SK-MEL-5 (cell line): ENCODE measurements at regions not wholly inside any gene's neighbourhood (a gene's known extent, or its start where the extent isn't known, plus 50 kb on each side); places are given as distances from the start of the nearest gene placed in this dataset.
"Not testable (repeated sequence)": the region's sequence is repeated elsewhere in the genome, so short reads cannot be mapped to it uniquely, and the experiment has no call there.

Experiments
- DNase-seq: peaks from one replicate; pipeline ENCODE4 v3.0.0-alpha.2; 2016; ENCODE audit warnings: low read depth, low spot score
- in situ Hi-C: cut with HindIII; loops from 2 replicates; pipeline ENCODE4 v1.10.0; 2016; ENCODE audit warnings: low sequenced_read_pairs, high pct_unique_total_duplicates, low pct_unique_long_range_greater_than_20kb

DNA sequence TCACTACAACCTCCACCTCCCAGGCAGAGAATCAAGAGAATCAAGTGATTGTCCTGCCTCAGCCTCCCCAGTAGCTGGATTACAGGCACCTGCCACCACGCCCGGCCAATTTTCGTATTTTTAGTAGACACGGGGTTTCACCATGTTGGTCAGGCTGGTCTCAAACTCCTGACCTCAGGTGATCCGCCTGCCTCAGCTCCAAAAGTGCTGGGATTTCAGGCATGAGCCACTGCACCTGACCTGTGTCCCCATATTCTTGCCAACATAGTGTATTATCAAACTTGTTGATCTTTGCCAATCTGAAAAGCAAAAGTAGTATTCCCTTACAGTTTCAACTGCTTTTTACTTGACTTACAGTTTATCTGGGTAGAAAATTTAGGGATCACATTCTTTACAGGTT lies 101.7 kb downstream of the SPDYE17 start:
- in situ Hi-C loops, DNase-seq: not testable (repeated sequence)

DNA sequence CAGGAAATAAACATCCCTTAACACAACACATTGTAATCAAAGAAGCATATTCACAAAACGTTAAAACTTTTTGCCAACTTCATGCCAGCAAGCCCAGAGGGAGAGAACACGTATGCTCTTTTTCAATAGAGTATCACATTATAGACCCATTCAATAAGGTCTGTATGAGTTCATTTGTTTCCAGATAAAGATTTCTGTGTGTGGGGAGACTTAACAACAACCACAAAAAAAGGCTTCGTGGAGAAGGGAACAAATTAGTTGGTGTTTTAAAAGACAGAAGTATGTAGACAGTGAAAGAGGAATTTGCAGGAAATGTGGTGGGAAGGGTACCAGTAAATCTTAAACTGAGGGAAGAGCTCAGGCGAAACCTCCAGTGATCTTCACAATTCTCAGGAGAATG lies 103.4 kb downstream of the SPDYE17 start:
- in situ Hi-C loops = not testable (repeated sequence)
- DNase-seq = peak; percentile 90

- in situ Hi-C loops, DNase-seq: not testable (repeated sequence)
Observed at GRCh38 chr7:76927741-76928393, 104.3 kb downstream of the SPDYE17 start.

- DNase-seq, in situ Hi-C loops: not testable (repeated sequence)
Observed at GRCh38 chr7:76926416-76926815, 105.7 kb downstream of the SPDYE17 start.

DNA sequence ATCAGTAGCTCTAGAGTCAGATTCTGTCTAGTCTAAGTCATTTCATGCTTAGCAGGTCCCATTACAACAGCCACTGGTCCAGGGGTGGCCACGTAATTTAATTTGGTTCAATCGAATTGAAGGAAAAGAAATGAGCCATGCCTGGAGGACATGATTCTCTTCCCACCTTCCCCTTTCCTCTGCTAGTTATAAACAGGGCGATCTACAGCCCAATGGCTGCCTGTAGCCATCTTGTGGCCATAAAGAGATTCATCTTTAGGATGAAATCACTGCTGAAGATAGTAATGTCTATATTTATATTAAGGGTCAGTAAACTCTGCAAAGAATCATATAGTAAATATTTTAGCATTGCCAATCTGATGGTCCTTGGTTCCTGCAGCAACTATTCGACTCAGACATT lies 107.4 kb downstream of the SPDYE17 start:
- DNase-seq, in situ Hi-C loops: not testable (repeated sequence)

DNA sequence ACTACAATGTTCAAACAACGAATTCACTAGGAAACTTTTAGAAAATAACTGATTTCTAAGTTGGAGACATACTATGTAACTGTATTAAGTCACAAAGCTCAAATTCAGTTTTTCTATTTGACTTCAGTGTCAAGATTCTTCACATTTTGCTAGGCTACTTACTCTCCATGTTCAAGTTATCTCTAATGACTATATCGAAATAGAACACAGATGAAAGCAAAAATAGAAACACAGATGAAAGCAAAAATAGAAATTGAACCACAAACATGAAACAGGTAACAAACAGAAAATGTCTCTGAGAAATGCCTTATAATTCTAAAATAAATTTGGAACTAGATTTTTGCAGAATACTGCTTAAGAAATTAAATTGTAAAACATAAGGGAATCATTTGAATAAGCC lies 113.5 kb downstream of the SPDYE17 start:
- DNase-seq, in situ Hi-C loops: not testable (repeated sequence)

DNA sequence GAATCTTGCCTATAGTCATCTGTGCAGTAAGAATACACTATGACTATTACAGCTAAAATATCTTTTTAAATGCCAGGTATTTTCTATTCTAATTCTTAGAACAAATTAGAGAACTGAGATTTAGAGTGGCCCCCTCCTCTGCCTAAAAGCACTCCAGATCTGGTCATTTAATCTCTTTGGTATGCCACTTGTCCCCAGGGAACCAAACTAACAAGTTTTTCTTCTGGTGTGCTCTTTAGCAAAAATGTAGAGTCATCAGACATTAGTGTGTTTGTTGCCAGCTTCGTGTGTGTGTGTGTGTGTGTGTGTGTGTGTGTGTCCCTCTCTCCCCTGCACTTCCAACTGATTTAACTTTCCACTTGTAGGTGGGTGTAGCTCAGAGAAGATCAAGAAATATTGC lies 117.8 kb downstream of the SPDYE17 start:
- in situ Hi-C loops, DNase-seq: not testable (repeated sequence)

- in situ Hi-C loops, DNase-seq: not testable (repeated sequence)
Observed at GRCh38 chr7:76912011-76912814, 119.9 kb downstream of the SPDYE17 start.

- in situ Hi-C loops = not testable (repeated sequence)
Observed at GRCh38 chr7:76904688-76905087, 127.5 kb downstream of the SPDYE17 start.

DNA sequence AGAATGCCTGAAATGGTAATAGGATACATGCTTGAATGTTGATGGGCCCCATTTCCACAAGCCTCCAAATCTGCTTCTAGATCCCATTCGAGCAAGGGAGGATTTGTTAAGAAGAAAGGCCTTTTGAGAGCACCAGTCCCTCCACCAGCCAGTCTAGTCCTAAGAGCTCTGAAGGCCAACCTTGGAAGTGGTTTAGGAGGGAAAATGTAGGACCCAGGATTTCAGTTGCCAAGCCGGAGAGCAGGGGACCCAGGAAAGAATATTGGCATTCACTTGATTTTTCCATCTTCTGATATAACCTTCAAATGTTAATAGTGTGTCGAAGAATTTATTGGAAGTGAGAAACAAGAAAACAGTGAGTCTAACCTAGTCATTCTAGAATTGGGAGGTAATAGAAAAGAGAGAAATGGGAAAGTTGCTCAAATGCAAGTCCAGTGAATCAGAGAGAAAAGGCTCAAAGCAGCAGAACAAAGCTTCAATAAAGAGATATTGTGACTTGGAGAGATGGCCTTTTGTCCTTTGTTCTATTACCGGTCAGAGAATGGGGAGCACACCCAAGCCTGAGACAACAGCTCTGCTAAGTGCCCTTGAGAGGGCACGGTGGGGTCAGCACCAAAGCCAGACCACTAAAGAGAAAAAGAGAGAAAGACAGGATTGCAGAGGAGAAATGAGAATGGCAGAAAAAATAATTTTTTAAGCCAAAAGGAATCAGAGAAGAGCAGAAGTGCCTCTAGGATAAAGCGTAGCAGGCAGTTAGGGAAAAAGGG lies 130.0 kb downstream of the SPDYE17 start:
- DNase-seq, in situ Hi-C loops: not testable (repeated sequence)

More at GRCh38 chr7:76904688-76905087, 127.5 kb downstream of the SPDYE17 start:
- not testable (repeated sequence) for DNase-seq

GRCh38 chr7:76898807-76899206 lies 133.4 kb downstream of the SPDYE17 start:
- in situ Hi-C loops, DNase-seq: not testable (repeated sequence)

DNA sequence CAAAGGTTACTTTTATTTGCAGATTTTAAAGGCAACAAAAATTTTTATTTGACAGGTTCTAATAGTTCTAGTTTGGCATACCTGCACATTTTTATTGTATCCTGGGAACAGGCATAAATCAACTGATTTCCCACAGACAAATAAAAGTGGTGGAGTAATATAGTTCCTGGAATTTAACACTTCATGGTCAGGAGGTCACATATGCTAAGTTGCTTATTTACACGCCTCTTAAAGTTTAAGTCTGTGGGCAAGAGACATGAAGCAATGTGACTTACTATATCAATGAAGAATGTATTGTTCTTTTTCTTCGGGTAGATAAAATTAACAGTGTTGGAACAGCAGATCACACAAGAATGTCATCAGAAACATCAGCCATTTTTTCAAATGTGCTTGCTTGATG lies 135.2 kb downstream of the SPDYE17 start:
- in situ Hi-C loops, DNase-seq: not testable (repeated sequence)

DNA sequence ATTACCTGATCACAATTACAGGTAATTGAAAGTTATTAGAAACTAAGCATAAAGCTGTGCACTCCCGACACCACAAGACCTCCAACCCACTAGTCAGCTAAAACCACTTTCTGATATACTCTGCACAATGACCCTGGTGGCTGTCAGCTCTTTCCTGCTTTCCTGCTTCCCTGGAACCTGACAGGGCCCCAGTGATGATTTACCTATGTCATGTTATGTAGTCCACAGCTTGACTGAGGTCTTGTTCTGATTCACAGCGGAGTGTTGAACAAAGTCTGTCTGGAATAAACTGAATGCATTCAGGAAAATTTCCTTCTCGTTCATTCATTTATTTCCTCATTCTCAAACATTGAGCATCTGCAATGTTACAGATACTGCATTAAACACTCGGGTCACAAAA lies 136.5 kb downstream of the SPDYE17 start:
- in situ Hi-C loops, DNase-seq: not testable (repeated sequence)

DNA sequence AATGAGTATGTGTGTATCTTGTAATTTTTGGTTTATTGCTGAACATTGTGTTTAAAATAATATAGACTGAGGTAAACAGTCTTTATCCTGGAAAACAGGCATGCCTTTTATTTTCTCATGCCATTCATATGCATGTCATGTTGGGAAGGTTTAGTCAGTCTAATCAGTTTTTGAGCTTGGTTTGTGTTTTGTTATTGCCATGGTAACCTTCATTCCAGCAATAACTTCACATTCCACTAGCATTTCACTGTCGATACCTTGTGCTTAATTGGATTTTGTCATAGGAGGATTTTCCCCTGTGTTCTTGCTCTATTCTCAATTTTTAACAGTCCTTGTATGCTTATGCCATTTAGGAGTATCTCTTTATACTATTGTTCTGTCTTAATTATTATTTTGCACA lies 140.4 kb downstream of the SPDYE17 start:
- in situ Hi-C loops, DNase-seq: not testable (repeated sequence)

GRCh38 chr7:76879733-76880288 lies 152.3 kb downstream of the SPDYE17 start:
- in situ Hi-C loops, DNase-seq: not testable (repeated sequence)

GRCh38 chr7:76875760-76876159 lies 156.4 kb downstream of the SPDYE17 start:
- in situ Hi-C loops, DNase-seq: not testable (repeated sequence)

- in situ Hi-C loops, DNase-seq: not testable (repeated sequence)
Observed at GRCh38 chr7:76870504-76870808, 161.7 kb downstream of the SPDYE17 start.

DNA sequence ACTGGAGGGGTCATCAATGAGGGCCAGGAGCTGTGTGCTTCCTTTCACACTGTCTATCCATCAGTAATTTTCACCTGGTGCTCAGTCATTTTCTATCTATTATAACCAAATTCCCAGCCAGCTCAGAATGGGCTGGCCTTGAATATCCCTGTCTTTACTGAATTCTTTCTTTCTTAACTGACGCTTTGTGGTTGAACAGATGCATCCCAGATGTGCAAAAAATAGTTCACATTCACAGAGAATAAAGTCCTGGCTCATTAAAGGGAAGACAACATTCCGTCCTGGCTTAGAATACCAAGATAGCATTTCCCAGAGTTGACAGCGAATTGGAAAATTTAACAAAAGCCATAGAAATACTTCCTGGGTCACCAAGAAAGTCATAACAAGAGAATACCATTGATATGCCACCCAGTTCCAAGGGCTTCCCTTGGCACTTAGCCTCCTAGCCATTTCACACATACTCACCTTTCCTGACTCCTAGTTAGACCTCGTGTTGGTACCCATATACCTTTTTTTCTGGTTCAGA lies 164.7 kb downstream of the SPDYE17 start:
- in situ Hi-C loops, DNase-seq: not testable (repeated sequence)
